ENCODE measurements at regions not wholly inside any gene's neighbourhood (a gene's known extent, or its start where the extent isn't known, plus 50 kb on each side); places are given as distances from the start of the nearest gene placed in this dataset.
A peak's percentile ranks its signal among the peaks of the same experiment; 100 is the strongest.
"Not testable (repeated sequence)": the region's sequence is repeated elsewhere in the genome, so short reads cannot be mapped to it uniquely, and the experiment has no call there.

DNA sequence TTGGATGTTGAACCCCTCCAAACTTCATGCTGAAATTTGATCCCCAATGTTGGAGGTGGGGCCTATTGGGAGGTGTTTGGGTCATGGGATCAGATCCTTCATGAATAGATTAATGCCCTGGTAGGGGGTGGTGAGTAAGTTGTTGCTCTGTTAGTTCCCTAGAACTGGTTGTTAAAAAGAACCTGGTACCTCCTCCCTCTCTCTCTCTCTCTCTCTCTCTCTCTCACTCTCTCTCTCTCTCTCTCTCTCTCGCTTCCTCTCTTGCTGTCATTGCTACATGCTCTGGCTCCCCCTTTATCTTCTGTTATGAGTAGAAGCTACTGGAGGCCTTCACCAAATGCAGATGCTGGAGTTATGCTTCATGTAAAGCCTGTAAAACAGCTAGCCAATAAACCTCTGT is 498.2 kb upstream of the NR5A2 start:
- DNase-seq (ENCODE audit: low read depth): no peak

DNA sequence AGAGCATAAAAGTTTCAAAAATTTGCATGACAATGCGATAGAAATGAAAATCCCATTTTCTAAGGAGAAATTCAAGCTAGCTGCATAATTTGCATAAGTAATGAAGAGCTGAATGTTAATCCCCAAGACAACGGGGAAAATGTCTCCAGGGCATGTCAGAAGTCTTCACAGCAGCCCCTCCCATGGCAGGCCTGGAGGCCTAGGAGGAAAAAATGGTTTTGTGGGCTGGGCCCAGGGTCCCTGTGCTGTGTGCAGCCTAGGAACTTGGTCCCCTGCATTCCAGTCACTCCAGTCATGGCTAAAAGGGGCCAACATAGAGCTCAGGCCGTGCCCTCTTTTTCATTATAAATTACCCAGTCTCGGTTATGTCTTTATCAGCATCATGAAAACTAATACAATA is 494.1 kb upstream of the NR5A2 start:
- not testable (repeated sequence) for DNase-seq (ENCODE audit: low read depth)

DNA sequence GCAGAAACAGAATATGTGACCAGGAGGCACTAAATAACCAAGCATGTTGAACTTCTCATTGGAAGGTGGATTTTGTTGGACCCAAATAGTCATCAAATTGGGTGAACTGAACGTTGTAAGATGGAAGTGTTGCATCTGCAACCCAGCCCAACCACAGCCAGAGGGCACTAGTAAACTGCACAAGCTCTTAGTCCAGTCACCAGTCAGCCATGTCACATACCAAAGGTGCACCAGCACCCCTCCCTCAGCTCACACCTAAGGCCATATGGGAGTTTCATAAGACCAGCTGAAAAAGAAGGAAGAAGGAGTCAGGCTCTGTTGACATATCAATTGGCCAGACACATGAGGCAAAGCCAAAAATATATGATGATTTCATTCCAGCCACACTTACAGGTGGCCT is 481.7 kb upstream of the NR5A2 start:
- DNase-seq (ENCODE audit: low read depth): no peak

DNA sequence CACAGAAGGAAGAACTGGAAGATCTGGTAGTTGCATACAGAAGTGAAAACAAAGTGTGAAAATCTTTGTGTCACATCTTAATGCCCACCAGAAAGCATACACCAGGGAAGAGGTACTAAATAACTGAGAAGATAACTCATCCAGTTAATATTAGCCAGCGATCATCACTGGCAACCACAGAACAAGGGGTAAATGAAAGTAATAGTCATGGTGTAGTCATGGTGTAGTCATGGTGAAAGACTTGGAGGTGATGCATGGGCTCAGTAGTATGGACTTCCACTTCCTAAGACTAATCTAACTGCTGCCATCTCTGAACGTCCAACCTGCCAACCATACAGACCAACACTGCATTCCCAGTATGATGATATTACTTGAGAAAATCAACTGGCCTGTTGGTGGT is 481.2 kb upstream of the NR5A2 start:
- no peak for DNase-seq (ENCODE audit: low read depth)

DNA sequence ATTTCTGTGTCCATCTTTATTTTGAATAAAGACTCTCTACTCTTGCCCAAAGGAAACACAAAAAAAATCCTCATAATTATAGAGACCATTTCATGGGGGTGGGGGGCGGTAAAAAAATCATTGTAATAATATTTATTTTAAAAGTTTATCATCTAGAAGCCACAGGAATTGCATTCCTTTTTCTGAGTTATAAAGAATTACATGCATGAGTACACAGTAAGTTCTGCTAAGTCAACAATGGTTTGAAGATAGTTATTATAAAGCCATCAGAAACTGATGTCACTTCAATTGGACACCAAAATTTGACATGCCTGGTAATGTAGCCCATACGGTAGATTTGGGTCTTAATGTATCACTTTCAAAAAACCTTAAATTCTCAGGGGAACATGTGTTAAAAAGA is 478.1 kb upstream of the NR5A2 start:
- DNase-seq (ENCODE audit: low read depth): no peak

DNA sequence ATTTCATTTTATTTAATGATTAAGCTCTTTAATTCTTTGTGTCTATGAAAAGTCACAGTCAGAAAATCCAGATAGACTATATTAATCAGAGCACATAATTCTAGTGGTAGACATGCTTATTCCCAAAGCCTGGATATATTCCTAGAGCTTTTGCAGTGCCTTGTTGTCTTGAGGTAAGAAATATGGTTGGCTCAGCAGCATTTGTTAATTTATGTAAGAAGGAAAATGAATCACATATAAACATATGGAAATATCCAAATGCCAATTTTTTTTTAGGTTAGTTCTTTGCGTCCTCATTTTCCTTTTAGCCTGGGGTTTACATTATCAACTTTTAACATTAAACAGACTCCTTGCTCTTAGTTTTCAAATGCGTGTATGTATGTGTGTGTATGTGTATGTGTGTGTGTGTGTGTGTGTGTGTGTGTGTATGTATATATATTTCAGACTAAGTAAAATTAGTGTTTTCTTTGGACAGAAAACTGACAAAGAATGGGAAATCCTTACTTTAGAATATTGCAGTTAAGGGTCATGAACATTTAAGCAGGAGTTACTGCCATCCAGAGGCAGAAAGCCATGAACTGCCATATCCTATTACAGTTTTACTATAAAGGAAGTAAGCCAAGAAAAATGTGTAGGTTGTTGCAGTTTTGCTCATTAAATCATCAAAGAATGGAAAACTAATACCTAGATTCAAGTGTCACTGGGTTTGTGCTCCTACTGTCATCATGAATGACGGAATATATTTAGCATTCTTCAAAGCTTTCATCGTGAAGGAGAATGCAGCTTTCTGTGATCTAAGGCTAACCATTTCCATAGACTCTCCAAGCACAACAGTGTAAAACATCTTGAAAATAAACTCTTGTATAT is 477.1 kb upstream of the NR5A2 start:
- DNase-seq (ENCODE audit: low read depth): no peak

DNA sequence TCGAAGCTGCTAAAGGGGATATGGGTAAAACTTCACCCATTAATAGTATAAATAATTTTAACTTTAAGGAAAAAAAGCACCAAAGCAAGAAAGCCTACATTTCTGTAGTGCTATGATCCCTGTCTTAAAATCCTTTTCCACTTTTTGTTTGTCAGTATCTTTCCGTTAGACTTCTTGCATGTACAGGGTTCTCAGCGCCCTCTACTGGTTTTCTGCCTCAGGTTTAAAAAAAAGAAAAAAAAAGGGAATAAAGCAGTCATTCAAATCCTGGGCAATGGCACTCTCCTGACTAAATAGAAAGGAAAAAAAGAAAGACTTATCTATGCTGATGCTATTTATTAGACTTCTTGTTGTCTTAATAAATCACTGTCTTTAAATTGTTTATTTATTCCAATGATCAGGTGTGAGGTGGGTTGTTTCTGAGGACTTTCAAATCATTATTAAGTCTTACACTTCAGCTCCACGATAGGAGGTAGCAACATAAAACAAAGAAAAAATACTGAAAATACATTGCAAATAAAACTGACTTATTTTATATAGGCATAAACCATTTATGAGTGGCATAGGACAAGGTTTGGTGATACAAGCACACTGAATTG is 475.4 kb upstream of the NR5A2 start:
- DNase-seq (ENCODE audit: low read depth): peak; percentile 22

DNA sequence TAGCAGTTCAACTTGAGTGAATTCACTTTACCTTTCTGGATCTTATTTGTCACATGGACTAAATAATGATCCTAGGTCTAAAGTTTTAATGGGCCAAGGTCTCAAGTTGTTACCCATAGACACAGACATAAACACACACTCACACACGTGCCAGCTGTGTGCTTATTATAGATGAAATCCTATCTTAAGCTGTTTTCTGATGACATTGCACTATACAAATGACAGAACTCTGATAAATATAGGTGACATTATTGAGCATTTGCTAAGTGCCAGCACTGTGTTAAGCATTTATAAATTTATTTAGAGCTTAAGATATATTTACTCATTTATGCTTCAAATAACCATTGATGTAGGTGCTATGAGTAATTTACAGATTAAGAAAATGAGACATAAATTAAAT is 474.4 kb upstream of the NR5A2 start:
- DNase-seq (ENCODE audit: low read depth): no peak

DNA sequence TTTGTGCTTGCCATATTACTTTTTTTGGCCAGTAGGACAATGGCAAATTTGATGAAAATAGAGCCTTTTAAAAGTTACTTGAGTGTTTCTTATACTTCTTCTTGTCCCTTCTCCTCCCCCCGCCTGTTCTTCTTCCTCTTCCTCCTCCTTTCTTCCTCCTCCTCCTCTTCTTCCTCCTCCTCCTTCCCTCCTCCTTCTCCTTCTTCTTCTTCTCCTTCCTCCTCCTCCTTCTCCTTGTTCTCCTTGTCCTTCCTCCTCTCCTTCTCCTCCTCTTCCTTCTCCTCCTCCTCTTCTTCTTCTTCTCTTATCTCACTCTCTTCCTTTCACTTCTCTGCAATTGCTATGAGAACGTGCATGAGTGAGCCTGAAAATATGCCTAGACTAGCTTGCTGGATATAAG is 466.2 kb upstream of the NR5A2 start:
- no peak for DNase-seq (ENCODE audit: low read depth)

DNA sequence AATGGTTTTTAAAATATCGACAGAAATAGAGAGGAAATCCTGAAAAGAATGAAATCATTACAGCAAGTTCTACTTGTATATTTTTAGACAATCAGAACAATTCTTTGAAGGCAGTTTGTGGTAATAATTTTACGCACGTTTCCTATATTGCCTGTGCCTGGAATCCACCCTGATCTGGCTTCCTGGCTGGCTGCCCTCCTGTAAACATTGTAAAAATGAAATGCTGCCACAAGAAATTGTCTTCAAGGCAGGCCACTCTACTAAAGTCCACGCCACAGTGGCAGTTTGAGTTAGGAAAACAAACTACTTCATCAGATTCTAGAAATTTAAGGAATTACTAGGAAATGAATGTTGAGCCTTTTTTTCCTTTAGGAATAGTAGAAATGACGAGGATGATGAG is 454.5 kb upstream of the NR5A2 start:
- DNase-seq (ENCODE audit: low read depth): no peak

DNA sequence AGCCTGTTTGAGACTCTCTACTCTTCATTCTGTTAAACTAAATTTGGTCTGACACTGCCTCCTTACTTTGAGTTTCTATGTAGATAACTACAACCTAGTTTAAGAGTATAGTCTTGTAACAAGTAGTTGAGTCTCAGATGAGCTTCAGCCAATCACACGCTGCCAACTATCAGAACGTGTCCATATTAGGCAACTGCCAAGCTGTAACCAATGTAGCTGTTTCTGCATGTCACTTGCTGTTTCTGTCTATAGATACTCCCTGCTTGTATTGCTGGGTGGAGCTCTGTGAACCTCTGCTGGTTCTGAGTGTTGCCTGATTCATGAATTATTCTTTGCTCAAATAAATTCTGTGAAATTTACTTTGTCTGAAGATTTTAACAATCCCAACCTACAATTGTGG is 452.6 kb upstream of the NR5A2 start:
- no peak for DNase-seq (ENCODE audit: low read depth)

DNA sequence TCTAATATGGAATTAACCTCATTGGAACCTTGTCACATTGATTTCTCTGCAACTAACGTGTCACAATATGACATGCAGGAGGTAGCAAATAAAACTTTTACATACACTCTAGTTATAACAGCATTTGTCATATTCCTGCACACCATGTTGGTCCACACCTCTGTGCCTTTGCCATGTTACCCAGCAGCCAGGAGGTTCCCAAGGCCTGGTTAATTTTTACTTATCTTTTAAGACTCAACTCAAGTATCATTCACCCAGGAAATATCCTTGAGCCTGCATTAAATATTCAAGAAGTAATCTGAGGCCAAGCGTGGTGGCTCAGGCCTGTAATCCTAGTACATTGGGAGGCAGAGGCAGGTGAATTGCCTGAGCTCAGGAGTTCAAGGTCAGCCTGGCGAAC is 447.2 kb upstream of the NR5A2 start:
- no peak for DNase-seq (ENCODE audit: low read depth)

DNA sequence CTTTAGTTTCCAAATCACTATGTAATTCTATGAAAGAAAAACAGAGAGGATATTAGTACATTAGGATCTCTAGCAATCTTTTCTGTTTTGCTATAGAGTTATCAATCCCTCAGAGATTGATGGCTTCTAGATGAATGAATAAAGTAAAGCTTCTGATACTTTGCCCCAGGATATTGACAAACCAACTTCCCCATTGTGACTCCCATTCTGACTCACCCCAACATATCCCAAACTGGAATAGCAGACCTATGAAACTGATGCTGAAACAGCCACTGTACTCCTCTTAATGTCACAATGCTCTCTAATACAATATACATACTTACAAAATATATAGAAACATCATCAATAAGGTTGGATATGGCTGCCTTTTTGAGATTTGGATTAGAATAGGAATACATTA is 442.1 kb upstream of the NR5A2 start:
- DNase-seq (ENCODE audit: low read depth): no peak

DNA sequence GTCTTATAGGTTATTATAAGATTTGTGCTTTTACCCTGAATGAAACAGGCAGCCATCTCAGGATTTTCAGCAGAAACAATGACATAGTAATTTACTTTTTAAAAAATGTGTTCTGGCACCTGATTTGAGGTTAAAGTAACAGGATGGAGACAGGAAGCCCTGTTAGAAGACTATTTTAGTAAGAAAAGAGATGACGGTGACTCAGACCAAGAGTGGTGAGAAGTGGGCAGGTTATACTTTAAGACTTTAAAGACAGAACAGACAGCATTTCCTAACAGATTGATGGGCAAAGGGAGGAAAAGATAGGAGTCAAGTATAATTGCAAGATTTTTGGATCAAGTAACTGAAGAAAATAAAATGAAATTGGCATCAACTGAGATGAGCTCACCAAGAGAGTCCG is 436.8 kb upstream of the NR5A2 start:
- DNase-seq (ENCODE audit: low read depth): no peak

DNA sequence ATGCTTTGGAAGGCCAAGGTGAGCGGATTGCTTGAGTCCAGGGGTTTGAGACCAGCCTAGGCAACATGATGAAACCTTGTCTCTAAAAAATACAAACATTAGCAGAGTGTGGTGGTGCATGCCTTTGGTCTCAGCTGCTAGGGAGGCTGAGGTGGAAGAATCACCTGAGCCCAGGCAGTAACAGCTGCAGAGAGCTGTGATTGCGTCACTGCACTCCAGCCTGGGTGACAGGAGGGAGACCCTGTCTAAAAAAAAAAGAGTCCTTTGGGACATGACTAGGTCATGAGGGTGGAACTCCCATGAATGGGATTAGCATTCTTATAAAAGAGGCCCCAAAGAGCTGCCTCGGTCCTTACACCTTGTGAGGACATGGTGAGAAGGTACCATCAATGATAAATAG is 436.0 kb upstream of the NR5A2 start:
- DNase-seq (ENCODE audit: low read depth): no peak

DNA sequence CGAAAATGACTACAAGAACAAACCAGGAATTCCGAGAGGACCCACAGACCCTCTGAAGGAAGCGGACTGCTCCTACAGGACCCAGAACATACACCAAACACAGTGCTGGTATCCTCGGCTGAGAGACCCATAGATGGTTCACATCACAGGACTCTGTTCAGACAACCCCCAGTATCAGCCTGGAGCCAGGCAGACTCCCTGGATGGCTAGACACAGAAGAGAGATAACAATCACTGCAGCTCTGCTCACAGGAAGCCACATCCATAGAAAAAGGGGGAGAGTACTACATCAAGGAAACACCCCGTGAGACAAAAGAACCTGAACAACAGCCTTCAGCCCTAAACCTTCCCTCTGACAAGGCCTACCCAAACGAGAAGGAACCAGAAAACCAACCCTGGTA is 434.0 kb upstream of the NR5A2 start:
- no peak for DNase-seq (ENCODE audit: low read depth)

DNA sequence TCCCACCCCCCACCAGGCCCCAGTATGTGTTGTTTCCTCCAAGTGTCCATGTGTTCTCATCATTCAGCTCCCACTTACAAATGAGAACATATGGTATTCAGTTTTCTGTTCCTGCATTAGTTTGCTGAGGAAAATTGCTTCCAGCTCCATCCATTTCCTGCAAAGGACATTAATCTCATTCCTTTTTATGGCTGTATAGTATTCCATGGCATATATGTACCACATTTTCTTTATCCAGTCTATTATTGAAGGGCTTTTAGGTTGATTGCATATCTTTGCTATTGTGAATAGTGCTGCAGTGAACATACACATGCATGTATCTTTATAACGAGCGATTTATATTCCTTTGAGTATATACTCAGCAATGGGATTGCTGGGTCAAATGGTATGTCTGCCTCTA is 431.1 kb upstream of the NR5A2 start:
- DNase-seq (ENCODE audit: low read depth): not testable (repeated sequence)

DNA sequence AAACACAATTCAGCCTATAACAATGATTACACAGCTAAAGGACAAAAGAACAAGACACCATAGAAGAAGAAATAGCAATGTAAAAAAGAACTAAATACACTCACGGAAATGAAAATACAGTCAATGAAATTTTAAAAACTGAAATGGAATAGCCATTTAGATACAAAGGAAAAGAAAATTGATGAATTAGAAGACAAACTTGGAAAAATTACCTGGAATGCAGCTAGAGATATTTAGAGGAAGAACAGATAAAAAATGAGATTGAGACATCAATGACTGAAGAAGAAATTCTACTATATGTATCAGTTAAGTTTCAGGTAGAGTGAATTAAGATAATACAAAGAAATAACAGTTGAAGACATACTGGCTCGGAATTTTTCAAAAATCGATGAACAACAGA is 430.4 kb upstream of the NR5A2 start:
- no peak for DNase-seq (ENCODE audit: low read depth)

DNA sequence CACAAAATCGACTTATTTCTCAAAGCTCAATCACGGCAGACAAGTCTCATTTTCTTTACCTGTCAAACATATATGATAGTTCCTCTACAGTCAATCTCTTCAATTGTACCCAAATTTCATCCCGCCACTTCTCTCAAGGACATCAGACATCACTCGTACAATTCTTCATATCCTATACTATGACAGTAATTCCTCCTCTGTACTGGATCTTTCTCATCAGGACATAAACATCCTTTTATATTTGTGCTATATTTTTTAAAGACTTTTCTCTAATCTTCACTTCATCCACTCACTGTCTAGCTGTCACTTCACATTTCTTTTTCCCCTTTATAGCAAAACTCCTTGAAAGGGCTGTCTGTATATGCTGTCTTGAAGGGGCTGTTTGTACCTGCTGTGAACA is 419.1 kb upstream of the NR5A2 start:
- no peak for DNase-seq (ENCODE audit: low read depth)

DNA sequence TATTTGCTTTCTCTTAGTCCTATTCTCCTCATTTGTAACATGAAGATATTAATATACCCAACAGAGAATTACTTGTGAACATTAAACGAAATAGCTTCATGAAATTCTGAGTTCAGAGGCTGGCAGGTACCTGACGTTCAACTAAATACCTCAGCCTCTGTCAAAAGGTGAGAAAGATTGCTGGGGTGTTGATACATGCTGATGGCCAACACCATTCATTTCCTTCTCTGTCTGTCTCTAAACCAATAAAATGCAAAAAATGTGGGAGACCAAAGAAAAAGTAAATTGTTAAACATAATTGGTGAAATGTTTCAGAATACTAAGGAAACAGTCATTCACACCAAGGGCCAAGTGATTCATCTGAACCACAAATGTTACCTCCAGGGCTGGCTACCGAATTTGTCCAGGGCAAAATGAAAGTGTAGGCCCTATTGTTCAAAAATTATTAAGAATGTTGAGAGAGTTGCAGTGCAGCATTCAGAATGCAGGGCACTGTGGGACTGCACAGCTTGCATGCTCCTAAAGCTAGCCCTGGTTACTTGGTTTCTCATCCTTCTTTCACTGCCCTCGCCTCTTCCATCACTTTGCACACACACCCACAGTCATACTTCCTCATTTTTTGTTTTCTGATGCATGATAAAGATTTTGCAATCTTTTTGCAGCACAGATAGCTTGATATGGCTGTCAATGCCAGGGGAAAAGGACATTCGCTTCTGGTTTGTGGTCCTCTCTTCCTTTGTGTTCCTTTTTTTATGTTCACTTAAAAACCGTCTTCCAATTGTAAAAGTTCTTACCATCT is 414.3 kb upstream of the NR5A2 start:
- DNase-seq (ENCODE audit: low read depth): peak; percentile 24

DNA sequence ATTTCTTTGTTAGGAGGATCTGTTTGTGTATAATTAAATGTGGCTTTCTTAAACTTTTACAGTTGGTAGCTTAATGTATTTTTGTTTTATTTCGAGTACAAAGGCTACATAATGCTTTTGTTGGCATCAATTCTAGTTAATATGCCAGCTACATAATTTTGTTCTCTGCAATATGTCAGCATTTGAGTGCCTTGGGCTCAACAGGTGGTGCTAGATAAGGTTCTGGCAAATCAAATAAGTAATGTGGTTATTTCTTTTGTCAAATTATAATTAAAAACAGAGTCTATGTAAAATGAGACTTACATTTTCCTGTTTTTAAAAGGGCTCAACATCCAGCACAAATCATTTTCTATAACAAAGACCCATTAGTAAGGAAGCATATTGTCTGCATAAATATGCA is 410.6 kb upstream of the NR5A2 start:
- DNase-seq (ENCODE audit: low read depth): no peak

DNA sequence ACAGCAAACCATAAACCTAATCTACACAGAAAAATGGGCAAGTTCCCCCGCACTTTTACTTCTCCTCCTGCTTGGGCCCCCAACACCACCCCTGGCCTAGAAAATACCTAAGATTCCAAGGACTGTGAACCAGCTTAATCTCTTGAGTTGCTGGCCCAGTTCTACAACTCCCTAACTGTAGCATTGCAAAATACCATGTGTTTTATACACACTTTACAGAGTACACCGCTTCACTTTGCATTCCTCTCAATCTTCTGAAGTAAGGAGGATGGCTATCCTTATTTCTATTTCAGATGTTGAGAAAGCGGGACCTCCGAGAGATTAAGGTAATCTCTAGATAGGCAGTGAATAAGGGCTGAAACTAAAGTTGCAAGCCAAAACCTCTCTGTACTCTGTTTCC is 408.3 kb upstream of the NR5A2 start:
- no peak for DNase-seq (ENCODE audit: low read depth)

DNA sequence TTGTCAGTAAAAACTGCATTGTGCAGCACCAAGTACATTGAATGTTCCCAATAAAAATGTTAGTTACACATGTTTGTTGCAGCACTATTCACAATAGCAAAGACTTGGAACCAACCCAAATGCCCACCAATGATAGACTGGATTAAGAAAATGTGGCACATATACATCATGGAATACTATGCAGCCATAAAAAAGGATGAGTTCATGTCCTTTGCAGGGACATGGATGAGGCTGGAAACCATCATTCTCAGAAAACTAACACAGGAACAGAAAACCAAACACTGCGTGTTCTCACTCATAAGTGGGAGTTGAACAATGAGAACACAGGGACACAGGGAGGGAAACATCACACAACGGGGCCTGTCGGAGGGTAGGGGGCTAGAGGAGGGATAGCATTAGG is 401.3 kb upstream of the NR5A2 start:
- not testable (repeated sequence) for DNase-seq (ENCODE audit: low read depth)

All from HS-27A (cell line).